ENCODE measurements at regions not wholly inside any gene's neighbourhood (a gene's known extent, or its start where the extent isn't known, plus 50 kb on each side); places are given as distances from the start of the nearest gene placed in this dataset.

DNA sequence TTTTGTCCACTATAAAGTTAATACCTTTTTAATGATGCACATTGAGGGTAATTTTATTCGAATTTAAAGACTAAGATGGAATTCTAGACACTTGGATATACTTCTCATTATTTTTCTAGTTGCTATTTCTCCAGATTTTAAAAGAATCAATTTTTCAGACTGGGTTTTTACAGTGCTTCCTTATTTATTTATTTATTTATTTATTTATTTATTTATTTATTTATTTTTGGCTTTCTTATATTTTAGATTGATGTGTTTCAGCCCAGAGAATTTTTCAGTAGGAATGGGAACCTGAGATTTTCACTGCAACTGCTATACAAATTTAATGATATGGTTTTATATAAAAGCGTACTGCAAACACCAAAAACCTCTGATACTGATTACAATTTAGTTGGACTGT lies 448.7 kb downstream of the ZPLD1 start:
- H3K4me1 ChIP-seq = no peaks in the 10 kb centered on the region
- no peak for ATAC-seq
- intact Hi-C loops (cut with DNase I) = no loop called here
- H3K36me3 ChIP-seq = no peaks in the 10 kb centered on the region
- TF ChIP-seq, protein P1, sequence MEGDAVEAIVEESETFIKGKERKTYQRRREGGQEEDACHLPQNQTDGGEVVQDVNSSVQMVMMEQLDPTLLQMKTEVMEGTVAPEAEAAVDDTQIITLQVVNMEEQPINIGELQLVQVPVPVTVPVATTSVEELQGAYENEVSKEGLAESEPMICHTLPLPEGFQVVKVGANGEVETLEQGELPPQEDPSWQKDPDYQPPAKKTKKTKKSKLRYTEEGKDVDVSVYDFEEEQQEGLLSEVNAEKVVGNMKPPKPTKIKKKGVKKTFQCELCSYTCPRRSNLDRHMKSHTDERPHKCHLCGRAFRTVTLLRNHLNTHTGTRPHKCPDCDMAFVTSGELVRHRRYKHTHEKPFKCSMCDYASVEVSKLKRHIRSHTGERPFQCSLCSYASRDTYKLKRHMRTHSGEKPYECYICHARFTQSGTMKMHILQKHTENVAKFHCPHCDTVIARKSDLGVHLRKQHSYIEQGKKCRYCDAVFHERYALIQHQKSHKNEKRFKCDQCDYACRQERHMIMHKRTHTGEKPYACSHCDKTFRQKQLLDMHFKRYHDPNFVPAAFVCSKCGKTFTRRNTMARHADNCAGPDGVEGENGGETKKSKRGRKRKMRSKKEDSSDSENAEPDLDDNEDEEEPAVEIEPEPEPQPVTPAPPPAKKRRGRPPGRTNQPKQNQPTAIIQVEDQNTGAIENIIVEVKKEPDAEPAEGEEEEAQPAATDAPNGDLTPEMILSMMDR (IDR thresholded peaks at IDR 0.05) = no peak
- no peak overlapping the region for H3K4me3 ChIP-seq
- no peak overlapping the region for H3K27ac ChIP-seq
- no peaks in the 10 kb centered on the region for H3K9me3 ChIP-seq
- no peaks in the 10 kb centered on the region for H3K27me3 ChIP-seq
- DNase-seq = no peak

DNA sequence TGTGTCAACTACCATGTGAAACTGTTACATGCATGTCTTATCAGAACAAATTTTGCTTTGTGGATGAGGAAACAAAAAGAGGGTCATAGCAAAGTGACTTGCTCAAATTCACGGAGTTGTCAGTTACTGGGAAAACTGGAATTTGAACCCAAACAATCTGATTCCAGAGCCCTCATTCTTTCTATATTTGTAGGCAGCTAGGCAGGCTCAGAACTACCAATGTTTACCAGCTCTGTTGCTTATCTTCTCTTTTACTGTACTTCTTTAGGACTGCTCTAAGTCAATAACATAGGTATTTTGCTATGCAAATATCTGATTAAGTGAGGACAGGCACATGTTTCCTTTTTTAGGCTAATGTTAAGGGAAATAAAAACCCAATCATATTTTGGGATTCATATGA lies 450.5 kb downstream of the ZPLD1 start:
- TF ChIP-seq, protein P1 (IDR thresholded peaks at IDR 0.05) = no peak
- H3K27me3 ChIP-seq = no peaks in the 10 kb centered on the region
- no peak for ATAC-seq

DNA sequence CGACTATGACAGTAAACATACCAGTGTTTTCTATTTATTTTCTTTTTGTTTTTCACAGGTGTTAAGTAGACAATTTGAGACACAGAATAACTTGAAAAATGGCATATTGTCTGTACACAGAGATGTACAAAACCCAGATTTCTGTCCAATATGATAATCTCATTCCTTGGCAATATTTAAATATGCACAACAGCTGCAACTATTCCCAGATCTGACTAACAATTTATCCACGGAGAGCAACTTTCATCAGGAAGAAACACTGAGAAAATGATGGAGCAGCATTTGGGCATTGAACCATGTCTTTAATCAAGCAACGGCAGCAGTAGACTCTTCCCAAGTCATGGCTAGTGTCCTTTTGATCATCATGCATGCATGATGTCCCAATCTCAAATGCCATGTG lies 452.6 kb downstream of the ZPLD1 start:
- no peak overlapping the region for H3K4me3 ChIP-seq
- no peaks in the 10 kb centered on the region for H3K27me3 ChIP-seq
- intact Hi-C loops (cut with DNase I) = no loop called here
- ATAC-seq (no peak), DNase-seq (no peak)
- H3K4me1 ChIP-seq = no peaks in the 10 kb centered on the region
- H3K27ac ChIP-seq = no peak overlapping the region
- no peaks in the 10 kb centered on the region for H3K9me3 ChIP-seq
- H3K36me3 ChIP-seq = no peaks in the 10 kb centered on the region
- TF ChIP-seq, protein P1 (IDR thresholded peaks at IDR 0.05) = no peak

More for the DNA sequence above, 450.5 kb downstream of the ZPLD1 start:
- intact Hi-C loops (cut with DNase I) = no loop called here
- Histone ChIP-seq H3K4me3 (no peak overlapping the region), H3K9me3 (no peaks in the 10 kb centered on the region), H3K4me1 (no peaks in the 10 kb centered on the region), H3K36me3 (no peaks in the 10 kb centered on the region), H3K27ac (no peak overlapping the region)
- DNase-seq = no peak

DNA sequence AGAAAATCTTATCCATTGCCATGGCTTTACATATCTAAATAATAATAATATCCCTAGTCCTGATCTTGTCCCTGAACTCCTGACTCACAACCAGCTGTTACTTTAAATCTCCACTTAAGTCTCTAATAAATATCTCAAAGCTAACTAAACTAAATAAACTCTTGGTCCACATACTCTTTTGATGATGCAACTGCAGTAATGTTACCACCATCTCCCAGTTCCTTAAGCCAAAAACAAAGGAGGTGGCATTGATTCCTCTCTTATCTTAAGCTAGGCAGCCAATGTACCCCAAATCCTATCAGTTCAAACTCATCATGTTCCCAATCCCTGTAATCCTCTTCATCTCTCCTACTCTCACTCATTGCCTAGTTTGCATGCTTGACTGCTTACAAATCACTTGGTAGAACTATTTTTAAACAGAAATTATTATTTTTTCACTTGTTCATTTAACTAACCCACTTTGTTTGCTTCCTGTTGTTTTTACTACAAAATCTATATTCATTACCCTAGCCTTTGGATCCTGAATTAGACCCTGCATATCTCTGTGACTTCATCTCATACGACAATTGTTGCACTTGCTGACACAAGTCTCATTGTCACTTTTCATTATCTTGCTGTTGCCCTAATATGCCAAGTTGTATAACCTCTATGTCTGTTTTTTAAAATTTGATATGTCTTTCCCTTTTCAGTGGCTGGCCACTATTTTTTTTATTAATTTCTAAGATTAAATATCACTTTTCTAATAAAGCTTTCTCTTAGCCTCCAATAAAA lies 462.2 kb downstream of the ZPLD1 start:
- Histone ChIP-seq H3K9me3 (no peaks in the 10 kb centered on the region), H3K4me1 (no peaks in the 10 kb centered on the region), H3K36me3 (no peaks in the 10 kb centered on the region), H3K27ac (no peak overlapping the region), H3K4me3 (no peak overlapping the region), H3K27me3 (no peaks in the 10 kb centered on the region)
- intact Hi-C loops (cut with DNase I) = no loop called here
- TF ChIP-seq, protein P1 (IDR thresholded peaks at IDR 0.05) = no peak
- ATAC-seq = no peak
- no peak for DNase-seq

DNA sequence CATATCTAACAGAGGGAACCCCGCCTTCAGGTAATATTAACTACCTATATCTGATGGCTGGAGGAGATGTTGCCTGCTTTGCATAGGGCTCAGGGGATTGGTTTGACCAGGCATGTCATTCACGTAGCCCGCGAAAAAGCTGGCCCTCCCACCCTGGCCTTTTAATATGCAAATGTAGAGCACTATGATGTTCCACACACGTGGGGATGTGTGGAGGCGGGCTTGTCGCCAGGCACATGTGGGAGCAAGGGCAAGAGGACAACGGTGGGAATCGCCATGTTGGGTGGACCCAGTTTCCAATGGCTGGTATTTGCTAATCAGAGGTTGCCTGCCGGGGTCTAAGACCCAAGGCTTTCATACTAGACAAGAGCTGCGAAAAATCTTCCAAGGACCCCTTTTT lies 469.8 kb downstream of the ZPLD1 start:
- Histone ChIP-seq H3K36me3 (no peaks in the 10 kb centered on the region), H3K27me3 (no peaks in the 10 kb centered on the region), H3K4me1 (no peaks in the 10 kb centered on the region), H3K4me3 (no peak overlapping the region), H3K9me3 (no peaks in the 10 kb centered on the region), H3K27ac (no peak overlapping the region)
- TF ChIP-seq, protein P1 (IDR thresholded peaks at IDR 0.05) = no peak
- intact Hi-C loops (cut with DNase I) = no loop called here
- DNase-seq (no peak), ATAC-seq (no peak)

DNA sequence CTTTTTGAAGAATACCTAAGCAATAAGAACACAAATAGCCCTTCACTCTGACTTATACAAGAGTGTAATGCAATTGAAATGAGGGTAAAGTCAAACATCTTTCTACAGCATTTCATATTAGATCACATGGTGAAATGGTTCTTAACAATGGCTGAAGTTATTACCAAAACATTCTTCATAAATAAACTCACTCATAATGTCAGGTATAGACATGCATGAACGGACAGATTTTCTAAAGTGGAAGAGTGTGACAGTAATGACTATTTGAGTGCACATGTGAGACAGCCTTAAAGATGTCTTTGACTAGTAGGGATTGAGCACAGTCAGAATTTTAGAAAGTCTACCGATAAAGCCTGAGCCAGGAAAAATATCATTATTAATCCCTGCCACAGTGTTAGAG lies 471.0 kb downstream of the ZPLD1 start:
- Histone ChIP-seq H3K9me3 (no peaks in the 10 kb centered on the region), H3K27ac (no peak overlapping the region), H3K4me3 (no peak overlapping the region), H3K36me3 (no peaks in the 10 kb centered on the region), H3K27me3 (no peaks in the 10 kb centered on the region), H3K4me1 (no peaks in the 10 kb centered on the region)
- intact Hi-C loops (cut with DNase I) = no loop called here
- ATAC-seq (no peak), DNase-seq (no peak)
- TF ChIP-seq, protein P1 (IDR thresholded peaks at IDR 0.05) = no peak

Measured in upper lobe of right lung (tissue), 1 donor.